HG03565 (cell line): ENCODE measurements at regions not wholly inside any gene's neighbourhood (a gene's known extent, or its start where the extent isn't known, plus 50 kb on each side); places are given as distances from the start of the nearest gene placed in this dataset.
"Not testable (repeated sequence)": the region's sequence is repeated elsewhere in the genome, so short reads cannot be mapped to it uniquely, and the experiment has no call there.

Experiments used
- ATAC-seq: cut with Tn5 transposase; IDR thresholded peaks from one replicate; pipeline ENCODE4 v1.9.1; 2021; ENCODE audit warnings: mild to moderate bottlenecking, moderate library complexity; ENCODE audit not compliant: unreplicated experiment

GRCh38 chr10:47711428-47711827 lies 52.0 kb downstream of the SYT15B start:
- ATAC-seq, result not testable (repeated sequence)

- ATAC-seq, result not testable (repeated sequence)
These were observed 52.9 kb downstream of the SYT15B start for GRCh38 chr10:47710443-47710842.

GRCh38 chr10:47705698-47706414 lies 57.5 kb downstream of the SYT15B start:
- ATAC-seq, result peak; percentile 81

GRCh38 chr10:47701285-47701684 lies 62.1 kb downstream of the SYT15B start:
- not testable (repeated sequence) for ATAC-seq

- not testable (repeated sequence) for ATAC-seq
These were observed 63.5 kb downstream of the SYT15B start for GRCh38 chr10:47699854-47700253.

GRCh38 chr10:47696170-47696569 lies 67.2 kb downstream of the SYT15B start:
- ATAC-seq, result not testable (repeated sequence)

- ATAC-seq, result not testable (repeated sequence)
These were observed 68.2 kb downstream of the SYT15B start for GRCh38 chr10:47695149-47695548.

GRCh38 chr10:47690304-47690703 lies 73.1 kb downstream of the SYT15B start:
- not testable (repeated sequence) for ATAC-seq

- not testable (repeated sequence) for ATAC-seq
These were observed 79.4 kb downstream of the SYT15B start for GRCh38 chr10:47683826-47684475.

- not testable (repeated sequence) for ATAC-seq
These were observed 81.8 kb downstream of the SYT15B start for GRCh38 chr10:47681638-47681990.

GRCh38 chr10:47680848-47681637 lies 82.3 kb downstream of the SYT15B start:
- ATAC-seq, result not testable (repeated sequence)

- not testable (repeated sequence) for ATAC-seq
These were observed 87.3 kb downstream of the SYT15B start for GRCh38 chr10:47676102-47676501.

GRCh38 chr10:47675577-47675976 lies 87.8 kb downstream of the SYT15B start:
- ATAC-seq, result not testable (repeated sequence)

- not testable (repeated sequence) for ATAC-seq
These were observed 90.3 kb downstream of the SYT15B start for GRCh38 chr10:47673128-47673527.

- ATAC-seq, result not testable (repeated sequence)
These were observed 92.5 kb downstream of the SYT15B start for GRCh38 chr10:47670857-47671256.

GRCh38 chr10:47661955-47662577 lies 101.3 kb downstream of the SYT15B start:
- not testable (repeated sequence) for ATAC-seq

GRCh38 chr10:47656732-47657131 lies 106.7 kb downstream of the SYT15B start:
- not testable (repeated sequence) for ATAC-seq

GRCh38 chr10:47654161-47654560 lies 109.2 kb downstream of the SYT15B start:
- not testable (repeated sequence) for ATAC-seq

- not testable (repeated sequence) for ATAC-seq
These were observed 114.8 kb downstream of the SYT15B start for GRCh38 chr10:47648594-47648993.

GRCh38 chr10:47647523-47648101 lies 115.8 kb downstream of the SYT15B start:
- not testable (repeated sequence) for ATAC-seq
